LNCAP (cell line): ENCODE measurements at regions not wholly inside any gene's neighbourhood (a gene's known extent, or its start where the extent isn't known, plus 50 kb on each side); places are given as distances from the start of the nearest gene placed in this dataset.

Source experiments
- TF ChIP-seq, protein P1 (sequence below): fragments of 450-650 bp; IDR thresholded peaks from 2 replicates; pipeline ENCODE4 v1.5.1; 2017; ENCODE audit warnings: mild to moderate bottlenecking

DNA sequence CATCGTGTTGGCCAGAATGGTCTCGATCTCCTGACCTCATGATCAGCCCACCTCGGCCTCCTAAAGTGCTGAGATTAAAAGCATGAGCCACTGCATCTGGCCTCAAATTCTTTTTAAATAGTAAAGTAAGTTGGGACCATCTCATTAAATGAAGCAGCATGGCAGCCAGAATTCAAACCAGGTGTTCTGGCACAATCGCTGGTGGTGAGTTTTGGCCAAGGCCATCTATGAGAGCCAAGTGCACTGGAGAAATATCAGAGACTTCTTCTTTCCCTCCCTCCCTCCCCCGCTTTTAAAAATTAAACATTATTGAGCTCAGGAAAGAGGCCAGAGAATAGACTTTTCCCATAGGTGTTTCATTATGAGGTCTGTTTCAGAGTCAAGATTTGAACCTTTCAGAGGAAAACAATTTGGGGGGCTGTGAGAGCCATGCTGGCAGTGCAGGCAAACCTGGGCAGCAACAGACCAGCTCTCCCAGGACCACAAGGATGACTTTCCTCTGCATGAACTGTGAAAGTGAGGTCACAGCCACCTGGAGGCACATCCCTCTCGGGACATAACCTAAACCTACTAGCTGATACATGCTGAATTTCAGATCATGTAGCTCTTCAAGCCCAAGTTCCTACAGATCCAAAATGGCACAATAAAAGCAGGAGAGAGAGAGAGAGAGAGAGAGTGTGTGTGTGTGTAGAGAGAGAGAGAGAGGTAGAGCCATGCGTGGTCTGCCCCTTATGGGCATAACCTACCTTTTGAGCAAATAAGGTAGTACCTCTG, 94.6 kb upstream of the DMRT1 start:
- TF ChIP-seq, protein P1, sequence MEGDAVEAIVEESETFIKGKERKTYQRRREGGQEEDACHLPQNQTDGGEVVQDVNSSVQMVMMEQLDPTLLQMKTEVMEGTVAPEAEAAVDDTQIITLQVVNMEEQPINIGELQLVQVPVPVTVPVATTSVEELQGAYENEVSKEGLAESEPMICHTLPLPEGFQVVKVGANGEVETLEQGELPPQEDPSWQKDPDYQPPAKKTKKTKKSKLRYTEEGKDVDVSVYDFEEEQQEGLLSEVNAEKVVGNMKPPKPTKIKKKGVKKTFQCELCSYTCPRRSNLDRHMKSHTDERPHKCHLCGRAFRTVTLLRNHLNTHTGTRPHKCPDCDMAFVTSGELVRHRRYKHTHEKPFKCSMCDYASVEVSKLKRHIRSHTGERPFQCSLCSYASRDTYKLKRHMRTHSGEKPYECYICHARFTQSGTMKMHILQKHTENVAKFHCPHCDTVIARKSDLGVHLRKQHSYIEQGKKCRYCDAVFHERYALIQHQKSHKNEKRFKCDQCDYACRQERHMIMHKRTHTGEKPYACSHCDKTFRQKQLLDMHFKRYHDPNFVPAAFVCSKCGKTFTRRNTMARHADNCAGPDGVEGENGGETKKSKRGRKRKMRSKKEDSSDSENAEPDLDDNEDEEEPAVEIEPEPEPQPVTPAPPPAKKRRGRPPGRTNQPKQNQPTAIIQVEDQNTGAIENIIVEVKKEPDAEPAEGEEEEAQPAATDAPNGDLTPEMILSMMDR = no peak

DNA sequence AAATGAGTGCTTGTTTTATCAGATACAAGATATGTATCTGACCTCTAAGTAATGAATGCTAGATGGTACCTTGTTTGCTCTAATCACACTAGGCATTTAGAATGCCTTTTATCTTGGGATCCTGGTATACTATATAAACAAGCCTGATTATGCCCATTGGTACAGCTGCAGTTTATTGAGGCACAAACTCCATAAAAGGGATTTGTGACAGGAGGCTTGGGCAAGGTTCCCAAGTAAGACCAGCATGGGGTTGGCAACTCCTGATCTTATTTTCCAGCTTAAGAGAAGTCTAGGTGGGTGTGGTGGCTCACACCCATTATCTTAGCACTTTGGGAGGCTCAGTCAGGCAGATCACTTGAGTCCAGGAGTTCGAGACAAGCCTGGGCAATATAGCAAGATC, 93.9 kb upstream of the DMRT1 start:
- TF ChIP-seq, protein P1 = no peak

DNA sequence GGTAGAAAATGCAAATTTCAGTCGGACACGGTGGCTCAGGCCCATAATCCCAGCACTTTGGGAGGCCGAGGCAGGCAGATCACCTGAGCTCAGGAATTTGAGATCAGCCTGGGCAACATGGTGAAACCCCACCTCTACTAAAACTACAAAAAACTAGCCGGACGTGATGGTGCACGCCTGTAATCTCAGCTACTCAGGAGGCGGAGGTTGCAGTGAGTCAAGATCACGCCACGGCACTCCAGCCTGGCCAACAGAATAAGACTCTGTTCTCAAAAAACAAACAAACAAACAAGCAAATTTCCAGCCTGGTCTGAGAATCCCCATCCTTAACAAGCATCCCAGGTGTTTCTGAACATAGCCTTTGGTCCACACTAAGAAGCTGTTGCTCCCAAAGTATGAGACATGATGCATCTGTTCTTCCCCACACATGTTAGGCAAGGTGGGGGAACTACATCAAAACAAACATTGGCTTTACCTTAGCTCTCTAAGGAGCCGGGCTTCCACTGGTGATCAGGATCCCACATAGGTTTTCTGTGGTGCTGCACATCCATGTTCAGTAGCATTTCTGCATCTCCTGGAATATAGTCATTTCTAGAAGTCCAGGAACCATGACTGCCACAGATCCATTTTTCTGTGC, 92.5 kb upstream of the DMRT1 start:
- TF ChIP-seq, protein P1 = no peak

DNA sequence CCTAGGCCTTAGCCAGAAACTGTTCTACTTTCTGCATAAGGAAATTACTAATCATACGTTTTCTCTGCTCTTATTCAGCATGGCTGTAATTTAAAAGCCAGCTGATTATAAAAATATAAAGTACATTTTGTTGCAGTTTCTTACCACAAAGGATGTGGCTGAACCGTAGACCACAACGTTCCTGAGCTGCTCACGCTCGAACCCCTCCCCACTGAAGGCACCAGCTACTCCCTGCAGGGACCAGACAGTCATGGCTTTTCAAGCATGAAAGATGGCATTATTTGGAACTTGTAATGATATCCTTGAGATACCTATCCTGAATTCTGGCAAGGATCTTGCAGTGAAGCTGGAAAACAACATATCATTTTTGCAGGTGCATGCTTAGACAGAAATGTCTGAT, 91.8 kb upstream of the DMRT1 start:
- TF ChIP-seq, protein P1 = no peak

DNA sequence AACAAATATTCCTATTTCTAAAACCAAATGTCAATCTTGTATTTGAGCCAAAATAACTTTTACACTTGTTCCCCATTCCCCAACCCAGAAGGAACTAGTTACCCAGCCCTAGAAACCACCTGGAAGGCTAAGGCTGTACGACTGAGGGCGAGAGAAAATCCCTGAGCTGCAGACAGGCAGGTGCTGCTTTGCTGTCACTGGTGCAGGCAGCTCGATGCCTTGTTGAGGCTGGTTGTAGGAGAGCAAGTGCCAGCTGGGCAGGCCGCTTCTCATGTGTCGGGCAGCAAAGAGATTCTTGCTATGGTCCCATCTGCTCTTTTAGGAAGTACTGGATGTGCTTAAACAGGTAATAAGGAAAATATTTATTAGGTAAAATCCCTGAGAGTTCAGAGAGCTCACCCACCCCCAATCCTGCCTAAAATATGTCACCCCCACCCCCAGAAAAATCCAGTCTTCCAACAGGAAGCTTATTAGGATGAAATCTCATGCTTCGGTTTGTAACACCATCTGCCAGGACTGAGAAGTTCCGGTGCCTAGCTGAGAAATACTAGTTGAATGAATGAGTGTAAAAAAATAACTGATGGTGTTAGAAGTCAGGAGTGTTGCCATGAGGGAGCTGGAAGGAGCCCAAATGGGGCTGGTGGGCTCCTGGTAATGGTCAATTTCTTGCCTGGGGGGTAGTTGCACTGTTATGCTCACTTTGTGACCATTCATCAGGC, 91.1 kb upstream of the DMRT1 start:
- TF ChIP-seq, protein P1 = no peak

DNA sequence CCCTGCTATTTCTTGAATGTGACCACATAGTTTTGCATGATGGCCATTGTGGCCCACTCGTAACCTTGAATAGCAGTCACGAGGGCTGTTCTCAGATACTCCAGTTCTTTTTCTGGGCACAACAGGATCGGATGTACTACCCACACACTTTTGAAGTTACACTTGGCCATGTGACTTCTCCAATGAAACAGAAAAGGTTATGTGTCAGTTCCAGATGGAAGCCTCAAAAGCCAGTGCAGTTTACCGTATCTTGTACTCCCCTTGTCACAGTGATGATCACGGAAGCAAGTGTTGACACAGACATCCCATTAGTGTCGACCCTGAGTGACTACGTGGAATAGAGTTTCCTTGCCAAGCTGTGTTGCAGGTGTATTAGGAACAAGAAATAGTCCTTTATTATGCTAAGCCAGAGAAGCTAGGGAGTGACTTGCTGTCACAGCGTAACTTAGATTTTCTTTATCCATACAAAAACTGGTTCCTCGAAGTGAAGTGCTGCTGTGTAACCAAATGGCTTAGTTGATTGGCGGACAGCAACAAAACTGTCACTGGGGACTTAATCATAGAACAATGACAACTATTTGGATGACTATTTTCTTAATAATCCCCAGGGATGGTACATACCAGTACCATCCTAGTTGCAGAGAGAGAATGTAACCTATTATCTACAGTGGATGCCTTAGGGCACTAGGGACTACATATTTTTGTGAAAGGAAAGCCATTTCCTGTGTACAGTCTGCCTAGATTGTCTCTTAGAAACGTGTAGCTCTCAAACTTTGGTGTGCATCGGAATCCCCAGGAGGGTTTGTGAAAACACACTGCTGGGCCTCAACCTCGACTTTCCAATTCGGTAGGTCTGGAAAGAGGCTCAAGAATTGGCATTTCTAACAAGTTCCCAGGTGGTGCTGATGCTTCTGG, 90.1 kb upstream of the DMRT1 start:
- TF ChIP-seq, protein P1 = no peak

DNA sequence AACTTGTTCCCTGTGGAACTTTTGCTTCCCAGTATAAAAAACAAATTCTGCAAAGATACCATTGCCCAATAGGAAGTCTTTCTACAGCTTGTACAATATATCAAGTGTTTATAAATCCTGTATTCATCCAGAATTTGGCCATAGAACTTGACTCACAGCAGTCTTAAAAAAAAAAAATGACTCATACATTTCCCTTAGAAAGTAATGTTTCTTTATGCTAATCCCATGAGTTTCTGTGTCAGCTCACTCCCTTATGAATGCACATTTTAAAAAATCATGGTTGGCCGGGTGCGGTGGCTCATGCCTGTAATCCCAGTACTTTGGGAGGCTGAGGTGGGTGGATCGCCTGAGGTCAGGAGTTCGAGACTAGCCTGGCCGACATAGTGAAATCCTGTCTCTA, 89.3 kb upstream of the DMRT1 start:
- TF ChIP-seq, protein P1 = no peak
